PFSK-1 (cell line): ENCODE measurements at regions not wholly inside any gene's neighbourhood (a gene's known extent, or its start where the extent isn't known, plus 50 kb on each side); places are given as distances from the start of the nearest gene placed in this dataset.

ENCODE experiments used
- POLR2AphosphoS5 ChIP-seq: IDR thresholded peaks from 2 replicates; pipeline ENCODE4 v1.6.1; 2012; ENCODE audit warnings: low read depth, mild to moderate bottlenecking, control low read depth, low read length, moderate library complexity
- TAF1 ChIP-seq: IDR thresholded peaks from 2 replicates; pipeline ENCODE4 v1.6.1; 2012; ENCODE audit warnings: low read length, control low read depth, borderline replicate concordance; ENCODE audit not compliant: insufficient read depth

GRCh38 chr5:165720901-165721300 lies 2215.5 kb downstream of the MAT2B start:
- no peak for TF ChIP-seq TAF1
- no peak for TF ChIP-seq POLR2AphosphoS5
